ENCODE measurements at regions not wholly inside any gene's neighbourhood (a gene's known extent, or its start where the extent isn't known, plus 50 kb on each side); places are given as distances from the start of the nearest gene placed in this dataset.

- no peak for DNase-seq (ENCODE audit: low spot score)
- no peaks in the 10 kb centered on the region for H3K36me3 Mint-ChIP-seq (ENCODE audit: low read depth, unreplicated experiment)
- no peak for TF ChIP-seq CTCF (IDR thresholded peaks at IDR 0.05; ENCODE audit: unreplicated experiment)
- no peak overlapping the region for H3K27ac Mint-ChIP-seq (ENCODE audit: unreplicated experiment)
- H3K9me3 Mint-ChIP-seq (ENCODE audit: unreplicated experiment): no peaks in the 10 kb centered on the region
- no peaks in the 10 kb centered on the region for H3K27me3 Mint-ChIP-seq (ENCODE audit: unreplicated experiment)
- H3K4me3 Mint-ChIP-seq (ENCODE audit: unreplicated experiment): no peak overlapping the region
- H3K4me1 Mint-ChIP-seq (ENCODE audit: unreplicated experiment): no peaks in the 10 kb centered on the region
These were observed 165.6 kb upstream of the PRICKLE2 start for GRCh38 chr3:64390893-64391292.

- Mint-ChIP-seq H3K4me1 (ENCODE audit: unreplicated experiment) (no peaks in the 10 kb centered on the region), H3K27me3 (ENCODE audit: unreplicated experiment) (no peaks in the 10 kb centered on the region), H3K36me3 (ENCODE audit: low read depth, unreplicated experiment) (no peaks in the 10 kb centered on the region), H3K9me3 (ENCODE audit: unreplicated experiment) (no peaks in the 10 kb centered on the region), H3K27ac (ENCODE audit: unreplicated experiment) (no peak overlapping the region), H3K4me3 (ENCODE audit: unreplicated experiment) (no peak overlapping the region)
- no peak for TF ChIP-seq CTCF (IDR thresholded peaks at IDR 0.05; ENCODE audit: unreplicated experiment)
- no peak for DNase-seq (ENCODE audit: low spot score)
These were observed 163.6 kb upstream of the PRICKLE2 start for GRCh38 chr3:64388886-64389285.

GRCh38 chr3:64387688-64388087 is 162.4 kb upstream of the PRICKLE2 start:
- H3K4me1 Mint-ChIP-seq (ENCODE audit: unreplicated experiment): no peaks in the 10 kb centered on the region
- H3K9me3 Mint-ChIP-seq (ENCODE audit: unreplicated experiment): no peaks in the 10 kb centered on the region
- H3K4me3 Mint-ChIP-seq (ENCODE audit: unreplicated experiment): no peak overlapping the region
- H3K36me3 Mint-ChIP-seq (ENCODE audit: low read depth, unreplicated experiment): no peaks in the 10 kb centered on the region
- no peak for TF ChIP-seq CTCF (IDR thresholded peaks at IDR 0.05; ENCODE audit: unreplicated experiment)
- no peak for DNase-seq (ENCODE audit: low spot score)
- H3K27ac Mint-ChIP-seq (ENCODE audit: unreplicated experiment): no peak overlapping the region
- H3K27me3 Mint-ChIP-seq (ENCODE audit: unreplicated experiment): no peaks in the 10 kb centered on the region

- DNase-seq (ENCODE audit: low spot score): no peak
- Mint-ChIP-seq H3K4me1 (ENCODE audit: unreplicated experiment) (no peaks in the 10 kb centered on the region), H3K9me3 (ENCODE audit: unreplicated experiment) (no peaks in the 10 kb centered on the region), H3K36me3 (ENCODE audit: low read depth, unreplicated experiment) (no peaks in the 10 kb centered on the region), H3K27me3 (ENCODE audit: unreplicated experiment) (no peaks in the 10 kb centered on the region), H3K27ac (ENCODE audit: unreplicated experiment) (no peak overlapping the region), H3K4me3 (ENCODE audit: unreplicated experiment) (no peak overlapping the region)
- TF ChIP-seq CTCF (IDR thresholded peaks at IDR 0.05; ENCODE audit: unreplicated experiment): no peak
These were observed 160.0 kb upstream of the PRICKLE2 start for GRCh38 chr3:64385277-64385676.

- no peaks in the 10 kb centered on the region for H3K4me1 Mint-ChIP-seq (ENCODE audit: unreplicated experiment)
- no peak for TF ChIP-seq CTCF (IDR thresholded peaks at IDR 0.05; ENCODE audit: unreplicated experiment)
- H3K9me3 Mint-ChIP-seq (ENCODE audit: unreplicated experiment): no peaks in the 10 kb centered on the region
- H3K27me3 Mint-ChIP-seq (ENCODE audit: unreplicated experiment): no peaks in the 10 kb centered on the region
- no peak for DNase-seq (ENCODE audit: low spot score)
- no peaks in the 10 kb centered on the region for H3K36me3 Mint-ChIP-seq (ENCODE audit: low read depth, unreplicated experiment)
- no peak overlapping the region for H3K4me3 Mint-ChIP-seq (ENCODE audit: unreplicated experiment)
- H3K27ac Mint-ChIP-seq (ENCODE audit: unreplicated experiment): no peak overlapping the region
These were observed 159.3 kb upstream of the PRICKLE2 start for GRCh38 chr3:64384561-64384960.
